CD4-positive, alpha-beta memory T cell (primary cell): ENCODE measurements at regions not wholly inside any gene's neighbourhood (a gene's known extent, or its start where the extent isn't known, plus 50 kb on each side); places are given as distances from the start of the nearest gene placed in this dataset.

Experiments
- CTCF ChIA-PET: fragments of 350-600 bp; sonication (Branson Sonifier 250); formaldehyde crosslinking; loops from one replicate; lab custom pipeline; 2021; ENCODE audit warnings: inconsistent platforms; ENCODE audit not compliant: partially characterized antibody; lab: Charles Lee
- POLR2A ChIA-PET: fragments of 350-600 bp; sonication (Branson Sonifier 250); formaldehyde crosslinking; loops from one replicate; lab custom pipeline; 2021; ENCODE audit not compliant: partially characterized antibody; lab: Charles Lee
- DNase-seq, 5 donors: peaks; one replicate each; pipeline versions ENCODE4 v3.0.0 to v3.0.0-alpha.2; 2020 to 2022; ENCODE audit warnings: mixed read lengths in 1 of 5
- H3K27ac ChIP-seq: one replicate; pipeline ENCODE4 v1.7.0; 2013; ENCODE audit warnings: low read depth, low read length
- H3K27me3 ChIP-seq: 2 replicates; pipeline ENCODE4 v1.7.0; 2013; ENCODE audit warnings: mild to moderate bottlenecking, low read length, moderate library complexity; ENCODE audit not compliant: insufficient read depth
- H3K36me3 ChIP-seq: 2 replicates; pipeline ENCODE4 v1.7.0; 2013; ENCODE audit warnings: mild to moderate bottlenecking, low read length, moderate library complexity; ENCODE audit not compliant: insufficient read depth
- H3K4me1 ChIP-seq: 2 replicates; pipeline ENCODE4 v1.7.0; 2013; ENCODE audit warnings: mild to moderate bottlenecking, low read length, moderate library complexity; ENCODE audit not compliant: insufficient read depth
- H3K4me3 ChIP-seq, 2 donors: one replicate each; pipeline ENCODE4 v1.7.0; 2013; ENCODE audit warnings: low read length in 2 of 2, mild to moderate bottlenecking in 1 of 2
- H3K9me3 ChIP-seq, 2 donors: one replicate each; pipeline ENCODE4 v1.7.0; 2013; ENCODE audit warnings: low read length in 2 of 2, control low read depth in 1 of 2; ENCODE audit not compliant: control insufficient read depth in 1 of 2
- H3K27ac Mint-ChIP-seq, 7 donors: one replicate each; pipeline ENCODE4 v1.8.0; 2020 to 2021; ENCODE audit warnings: mixed read lengths in 7 of 7, mild to moderate bottlenecking in 6 of 7, inconsistent platforms in 3 of 7, moderate library complexity in 3 of 7
- H3K27me3 Mint-ChIP-seq, 2 donors: one replicate each; pipeline ENCODE4 v1.8.0; 2020 to 2021; ENCODE audit warnings: mixed read lengths in 2 of 2
- H3K36me3 Mint-ChIP-seq, 2 donors: one replicate each; pipeline ENCODE4 v1.8.0; 2020 to 2021; ENCODE audit warnings: mixed read lengths in 2 of 2, inconsistent platforms in 1 of 2, mild to moderate bottlenecking in 1 of 2
- H3K4me1 Mint-ChIP-seq, 4 donors: one replicate each; pipeline ENCODE4 v1.8.0; 2020 to 2021; ENCODE audit warnings: mixed read lengths in 4 of 4, mild to moderate bottlenecking in 1 of 4
- H3K4me3 Mint-ChIP-seq, 8 donors: one replicate each; pipeline ENCODE4 v1.8.0; 2020 to 2021; ENCODE audit warnings: mixed read lengths in 8 of 8, mild to moderate bottlenecking in 7 of 8, moderate library complexity in 6 of 8, inconsistent platforms in 3 of 8
- H3K9me3 Mint-ChIP-seq, 8 donors: one replicate each; pipeline ENCODE4 v1.8.0; 2020 to 2021; ENCODE audit warnings: mixed read lengths in 8 of 8, mild to moderate bottlenecking in 5 of 8, inconsistent platforms in 3 of 8, moderate library complexity in 1 of 8
- intact Hi-C: fragments of 100-400 bp; cut with micrococcal nuclease; formaldehyde crosslinking; loops from one replicate; pipeline ENCODE4 v1.15.1; 2023

DNA sequence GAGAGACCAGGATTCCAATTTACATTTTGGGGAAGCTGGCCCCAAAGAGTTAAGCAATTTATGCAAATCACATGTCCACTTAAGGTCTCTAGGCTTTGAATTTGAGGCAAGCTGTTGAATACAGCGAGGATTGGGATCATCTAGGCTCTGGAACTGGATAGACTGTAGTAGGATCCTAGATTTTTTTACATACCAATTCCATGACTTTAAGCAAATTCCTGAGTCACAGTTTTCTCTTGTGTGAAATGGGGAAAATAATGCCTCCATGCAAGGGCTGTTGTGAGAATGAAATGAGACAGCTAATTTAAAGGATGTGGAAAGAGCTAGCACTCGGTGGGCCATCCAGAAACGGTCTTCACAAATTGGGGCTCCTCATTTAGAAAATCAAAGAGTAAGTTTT is 103.4 kb downstream of the MINAR1 start:
- Mint-ChIP-seq H3K9me3 (no peaks in the 10 kb centered on the region), H3K36me3 (no peaks in the 10 kb centered on the region), H3K4me3 (no peak overlapping the region), H3K4me1 (no peaks in the 10 kb centered on the region), H3K27me3 (peaks cover 7 to 17% of the 10 kb centered on the region in 2 donors), H3K27ac (no peak overlapping the region)
- no peaks in the 10 kb centered on the region for H3K36me3 ChIP-seq
- no peaks in the 10 kb centered on the region for H3K27me3 ChIP-seq
- CTCF ChIA-PET = no interaction called here
- no peaks in the 10 kb centered on the region for H3K9me3 ChIP-seq
- no peak overlapping the region for H3K27ac ChIP-seq
- no peaks in the 10 kb centered on the region for H3K4me1 ChIP-seq
- DNase-seq = no peak
- H3K4me3 ChIP-seq = no peak overlapping the region
- POLR2A ChIA-PET = no interaction called here
- intact Hi-C loops = no loop called here

DNA sequence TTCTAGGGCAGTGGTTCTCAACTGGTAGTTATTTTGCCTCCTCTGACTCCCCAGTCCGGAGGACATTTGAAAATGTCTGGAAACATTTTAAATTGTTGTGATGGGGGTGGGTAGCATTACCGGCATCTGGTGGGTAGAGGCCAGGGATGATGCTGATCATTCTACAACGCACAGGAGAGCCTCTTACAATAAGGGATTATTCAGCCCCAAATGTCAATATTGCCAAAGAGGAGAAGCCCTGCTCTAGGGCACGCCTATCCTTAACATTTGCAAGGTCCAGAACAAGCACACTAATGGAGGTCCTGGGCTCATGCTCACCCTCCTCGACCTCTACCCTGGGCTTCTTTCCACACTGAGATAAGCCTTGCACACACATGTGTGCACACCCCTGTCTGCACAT is 106.4 kb downstream of the MINAR1 start:
- ChIA-PET POLR2A (no interaction called here), CTCF (no interaction called here)
- H3K4me3 ChIP-seq = no peak overlapping the region
- H3K36me3 Mint-ChIP-seq = no peaks in the 10 kb centered on the region
- no peaks in the 10 kb centered on the region for H3K9me3 Mint-ChIP-seq
- H3K4me3 Mint-ChIP-seq = no peak overlapping the region
- no peaks in the 10 kb centered on the region for H3K4me1 Mint-ChIP-seq
- no peak overlapping the region for H3K27ac ChIP-seq
- no peaks in the 10 kb centered on the region for H3K27me3 ChIP-seq
- intact Hi-C loops = no loop called here
- H3K27ac Mint-ChIP-seq = no peak overlapping the region
- peaks cover 7 to 9% of the 10 kb centered on the region in 2 donors for H3K27me3 Mint-ChIP-seq
- no peaks in the 10 kb centered on the region for H3K36me3 ChIP-seq
- no peaks in the 10 kb centered on the region for H3K4me1 ChIP-seq
- H3K9me3 ChIP-seq = no peaks in the 10 kb centered on the region
- DNase-seq = no peak

DNA sequence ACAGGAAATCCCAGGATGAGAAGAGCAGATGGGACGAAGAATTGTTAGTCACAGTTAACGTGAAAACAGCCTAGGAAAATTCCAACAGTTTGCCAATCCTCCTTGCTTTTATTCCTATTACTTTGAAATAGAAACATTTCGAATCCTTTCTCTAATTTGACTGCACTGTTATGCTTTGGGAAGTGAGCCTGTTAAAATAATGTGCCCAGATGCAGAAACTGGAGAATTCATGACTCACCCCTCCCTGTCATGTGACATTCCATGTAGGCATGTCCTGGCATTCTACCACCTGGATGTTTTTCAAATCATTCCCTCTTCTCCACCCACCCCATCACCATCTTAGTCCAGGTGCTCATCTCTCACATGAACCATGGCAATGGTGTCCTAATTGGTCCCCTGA is 107.3 kb downstream of the MINAR1 start:
- no peaks in the 10 kb centered on the region for H3K36me3 ChIP-seq
- Mint-ChIP-seq H3K4me3 (no peak overlapping the region), H3K4me1 (no peaks in the 10 kb centered on the region), H3K36me3 (no peaks in the 10 kb centered on the region), H3K9me3 (no peaks in the 10 kb centered on the region), H3K27me3 (peaks cover 7 to 9% of the 10 kb centered on the region in 2 donors), H3K27ac (no peak overlapping the region)
- ChIA-PET POLR2A (no interaction called here), CTCF (no interaction called here)
- no peaks in the 10 kb centered on the region for H3K9me3 ChIP-seq
- H3K4me1 ChIP-seq = no peaks in the 10 kb centered on the region
- no peak overlapping the region for H3K27ac ChIP-seq
- no peak overlapping the region for H3K4me3 ChIP-seq
- H3K27me3 ChIP-seq = no peaks in the 10 kb centered on the region
- intact Hi-C loops = no loop called here
- no peak for DNase-seq

DNA sequence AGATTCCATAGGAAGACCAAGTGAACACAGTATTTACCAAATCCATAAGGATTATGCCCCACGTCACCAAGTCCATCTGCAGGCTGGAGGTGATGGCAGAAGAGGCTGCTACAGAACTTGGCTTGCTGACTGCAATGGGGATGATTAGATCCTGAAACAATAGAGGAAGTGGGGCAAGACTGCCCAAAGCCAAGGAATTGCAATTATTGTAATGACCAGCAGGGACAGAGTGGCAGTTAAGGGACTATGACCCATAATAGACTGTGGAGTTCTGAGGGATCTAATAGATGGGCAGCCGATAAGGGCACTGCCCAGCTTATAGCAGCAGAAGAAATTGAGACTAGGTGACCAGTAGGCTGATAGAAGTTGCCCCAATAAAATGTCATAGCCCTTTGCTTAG is 108.4 kb downstream of the MINAR1 start:
- no peak overlapping the region for H3K4me3 Mint-ChIP-seq
- no peaks in the 10 kb centered on the region for H3K36me3 ChIP-seq
- ChIA-PET CTCF (no interaction called here), POLR2A (no interaction called here)
- intact Hi-C loops = no loop called here
- H3K27me3 Mint-ChIP-seq = peaks cover 3 to 6% of the 10 kb centered on the region in 2 donors
- H3K36me3 Mint-ChIP-seq = no peaks in the 10 kb centered on the region
- H3K4me3 ChIP-seq = no peak overlapping the region
- no peak for DNase-seq
- no peaks in the 10 kb centered on the region for H3K27me3 ChIP-seq
- no peak overlapping the region for H3K27ac ChIP-seq
- H3K9me3 Mint-ChIP-seq = no peaks in the 10 kb centered on the region
- H3K4me1 ChIP-seq = no peaks in the 10 kb centered on the region
- no peaks in the 10 kb centered on the region for H3K9me3 ChIP-seq
- H3K4me1 Mint-ChIP-seq = no peaks in the 10 kb centered on the region
- H3K27ac Mint-ChIP-seq = no peak overlapping the region

DNA sequence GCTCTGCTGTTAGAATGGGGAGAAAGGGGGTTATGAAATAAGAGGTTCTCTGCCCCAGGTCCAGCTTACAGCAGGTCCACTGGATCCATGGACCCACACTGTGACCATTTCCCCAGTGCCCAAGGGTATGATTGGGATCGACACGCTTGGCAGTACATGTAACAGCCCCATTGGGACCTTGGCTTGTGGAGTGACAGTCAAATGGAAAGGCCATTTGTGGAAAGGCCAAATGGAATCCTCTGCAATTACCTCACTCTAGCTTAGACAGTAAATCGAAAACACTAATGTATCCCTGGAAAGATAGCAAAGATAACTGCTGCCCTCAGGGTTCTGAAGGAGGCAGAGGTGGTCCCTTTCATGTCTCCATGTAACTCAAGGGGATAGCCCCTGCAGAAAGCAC is 109.1 kb downstream of the MINAR1 start:
- no peak overlapping the region for H3K27ac ChIP-seq
- H3K4me3 ChIP-seq = no peak overlapping the region
- Mint-ChIP-seq H3K27ac (no peak overlapping the region), H3K36me3 (no peaks in the 10 kb centered on the region), H3K4me1 (no peaks in the 10 kb centered on the region), H3K27me3 (peaks cover 3 to 4% of the 10 kb centered on the region in 2 donors), H3K4me3 (no peak overlapping the region), H3K9me3 (no peaks in the 10 kb centered on the region)
- no peaks in the 10 kb centered on the region for H3K36me3 ChIP-seq
- H3K9me3 ChIP-seq = no peaks in the 10 kb centered on the region
- POLR2A ChIA-PET = no interaction called here
- no peaks in the 10 kb centered on the region for H3K4me1 ChIP-seq
- intact Hi-C loops = no loop called here
- no peak for DNase-seq
- CTCF ChIA-PET = no interaction called here
- H3K27me3 ChIP-seq = no peaks in the 10 kb centered on the region

DNA sequence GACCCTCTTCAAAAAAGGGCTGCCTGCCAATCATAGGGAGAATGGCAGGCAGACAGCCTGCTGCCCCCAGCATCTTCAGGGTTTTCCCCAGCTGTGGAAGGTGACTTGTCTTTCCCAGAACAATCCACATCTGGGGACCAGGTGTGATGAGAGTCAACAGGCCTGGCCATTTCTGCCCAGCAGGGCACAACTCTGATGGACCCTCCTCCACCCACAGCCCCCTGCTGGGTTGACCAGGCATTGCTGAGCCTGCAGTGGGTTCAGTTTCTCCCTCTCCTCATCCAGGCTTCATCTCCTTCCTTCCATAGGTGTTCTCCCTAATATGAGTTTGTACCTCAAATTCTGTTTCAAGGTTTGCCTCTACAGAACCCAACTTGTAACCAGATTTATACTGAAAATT is 111.0 kb downstream of the MINAR1 start:
- H3K4me1 ChIP-seq = no peaks in the 10 kb centered on the region
- Mint-ChIP-seq H3K4me1 (no peaks in the 10 kb centered on the region), H3K27me3 (peaks cover 3 to 4% of the 10 kb centered on the region in 2 donors), H3K27ac (no peak overlapping the region), H3K4me3 (no peak overlapping the region), H3K9me3 (no peaks in the 10 kb centered on the region), H3K36me3 (no peaks in the 10 kb centered on the region)
- no peaks in the 10 kb centered on the region for H3K9me3 ChIP-seq
- POLR2A ChIA-PET = no interaction called here
- no peak overlapping the region for H3K4me3 ChIP-seq
- intact Hi-C loops = no loop called here
- no peaks in the 10 kb centered on the region for H3K27me3 ChIP-seq
- CTCF ChIA-PET = no interaction called here
- DNase-seq = no peak
- H3K36me3 ChIP-seq = no peaks in the 10 kb centered on the region
- no peak overlapping the region for H3K27ac ChIP-seq

DNA sequence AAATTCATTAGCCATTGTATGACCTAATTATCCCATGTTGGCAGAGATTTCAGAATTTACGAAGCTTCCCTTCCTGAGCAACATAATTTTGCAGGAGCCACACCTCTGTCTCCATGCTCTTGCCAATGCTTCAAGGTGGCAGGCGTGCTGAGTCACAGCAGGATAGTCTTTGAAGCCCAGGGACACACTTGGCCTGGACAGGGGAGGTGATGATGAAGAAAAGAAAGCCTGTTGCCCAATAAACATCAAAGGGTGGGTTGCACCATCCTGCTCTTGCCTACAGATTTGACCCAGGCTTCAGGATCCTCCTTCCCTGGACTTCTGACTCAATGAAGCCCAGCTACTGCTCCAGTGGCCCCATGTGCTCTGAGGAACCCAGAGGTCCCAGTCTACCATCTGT is 117.1 kb downstream of the MINAR1 start:
- intact Hi-C loops = no loop called here
- H3K4me1 Mint-ChIP-seq = no peaks in the 10 kb centered on the region
- H3K9me3 Mint-ChIP-seq = no peaks in the 10 kb centered on the region

DNA sequence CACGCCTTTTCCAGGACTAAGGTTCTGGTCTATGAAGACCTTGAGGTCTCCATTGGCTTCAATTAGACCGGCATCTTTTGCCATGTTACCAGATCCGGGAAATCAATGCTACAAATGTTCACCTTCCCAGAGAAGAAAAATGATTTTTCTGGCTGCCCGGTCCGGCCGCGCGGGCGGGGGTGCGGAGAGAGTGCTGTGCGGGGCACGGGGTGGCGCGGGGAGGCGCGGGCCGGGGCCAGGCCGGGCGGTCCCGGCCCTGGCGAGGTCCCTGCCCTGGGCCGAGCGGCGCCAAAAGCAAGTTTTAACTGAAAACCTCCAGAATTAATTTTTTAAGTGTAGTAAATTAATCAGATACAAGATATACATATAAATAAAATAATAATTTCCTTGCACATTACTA is 128.2 kb downstream of the MINAR1 start:
- H3K9me3 ChIP-seq = no peaks in the 10 kb centered on the region
- H3K27me3 ChIP-seq = no peaks in the 10 kb centered on the region
- peak overlapping the region in 1 of 8 donors; percentile 39 for H3K4me3 Mint-ChIP-seq
- DNase-seq = no peak
- intact Hi-C loops = no loop called here
- no peaks in the 10 kb centered on the region for H3K4me1 Mint-ChIP-seq
- no peaks in the 10 kb centered on the region for H3K4me1 ChIP-seq
- peaks cover 0 to 9% (median 2%) of the 10 kb centered on the region in 8 donors for H3K9me3 Mint-ChIP-seq
- H3K36me3 Mint-ChIP-seq = no peaks in the 10 kb centered on the region
- no peaks in the 10 kb centered on the region for H3K36me3 ChIP-seq
- ChIA-PET POLR2A (no interaction called here), CTCF (no interaction called here)
- H3K27me3 Mint-ChIP-seq = peaks cover 10 to 16% of the 10 kb centered on the region in 2 donors
- H3K27ac Mint-ChIP-seq = no peak overlapping the region
- no peak overlapping the region for H3K4me3 ChIP-seq
- no peak overlapping the region for H3K27ac ChIP-seq

More for the DNA sequence above, 117.1 kb downstream of the MINAR1 start:
- ChIA-PET POLR2A (no interaction called here), CTCF (no interaction called here)
- Histone ChIP-seq H3K36me3 (no peaks in the 10 kb centered on the region), H3K9me3 (no peaks in the 10 kb centered on the region), H3K27me3 (no peaks in the 10 kb centered on the region), H3K4me3 (no peak overlapping the region), H3K27ac (no peak overlapping the region), H3K4me1 (no peaks in the 10 kb centered on the region)
- no peak for DNase-seq
- Mint-ChIP-seq H3K4me3 (no peak overlapping the region), H3K27ac (no peak overlapping the region), H3K27me3 (peaks cover 17 to 18% of the 10 kb centered on the region in 2 donors), H3K36me3 (no peaks in the 10 kb centered on the region)
